ENCODE measurements at regions not wholly inside any gene's neighbourhood (a gene's known extent, or its start where the extent isn't known, plus 50 kb on each side); places are given as distances from the start of the nearest gene placed in this dataset.
"Not testable (repeated sequence)": the region's sequence is repeated elsewhere in the genome, so short reads cannot be mapped to it uniquely, and the experiment has no call there.

DNA sequence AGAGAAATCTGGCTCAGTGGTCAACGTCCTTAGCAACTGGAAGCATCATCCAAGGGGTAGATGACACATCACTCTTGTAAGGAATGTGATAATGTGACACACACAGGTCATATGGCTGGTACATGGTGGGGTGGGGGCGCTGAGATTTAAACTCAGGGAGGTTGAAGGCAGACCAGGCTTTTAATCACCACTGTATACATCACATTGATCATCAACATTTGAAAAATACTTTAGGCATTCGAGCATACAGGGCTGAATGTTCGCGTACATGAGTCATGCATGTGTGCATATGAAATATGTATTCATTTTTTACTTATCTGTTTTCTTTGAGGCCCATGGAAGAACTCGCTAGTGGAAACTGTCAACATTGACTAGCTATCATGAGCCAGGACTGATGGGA is 976.4 kb downstream of the VRK1 start:
- no peak for DNase-seq

DNA sequence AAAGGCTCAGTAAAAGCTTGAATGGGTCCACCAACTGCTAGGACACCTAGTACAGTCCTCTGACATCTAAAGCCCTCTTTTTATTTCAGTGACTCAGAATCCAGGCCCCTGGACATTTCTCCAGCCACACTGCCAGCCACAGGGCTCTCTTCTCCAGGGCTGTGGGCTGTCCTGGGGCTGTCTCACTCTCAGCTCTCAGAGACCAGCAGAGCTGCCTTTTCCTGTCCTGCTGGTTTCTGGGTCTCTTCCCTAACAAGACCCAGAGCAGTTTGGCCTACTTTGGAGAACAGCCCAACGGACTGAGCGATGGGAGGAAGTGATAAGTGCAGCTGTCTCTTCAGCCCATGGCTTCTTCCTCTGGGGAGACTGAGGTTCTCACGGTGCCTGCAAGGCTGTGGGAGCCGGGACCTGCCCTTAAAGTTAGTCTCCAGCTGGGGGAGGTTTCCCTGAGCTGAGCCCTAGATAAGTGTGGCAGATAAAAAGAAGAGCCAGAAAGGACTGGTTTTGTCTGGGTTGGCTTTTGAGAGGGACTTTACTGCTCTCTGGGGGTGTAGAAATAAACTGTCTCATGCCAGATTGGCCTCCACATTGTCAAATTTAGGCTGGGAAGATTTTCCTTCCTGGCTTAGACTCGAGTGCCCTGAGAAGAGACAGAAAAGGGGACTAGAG is 979.8 kb downstream of the VRK1 start:
- DNase-seq, result no peak

DNA sequence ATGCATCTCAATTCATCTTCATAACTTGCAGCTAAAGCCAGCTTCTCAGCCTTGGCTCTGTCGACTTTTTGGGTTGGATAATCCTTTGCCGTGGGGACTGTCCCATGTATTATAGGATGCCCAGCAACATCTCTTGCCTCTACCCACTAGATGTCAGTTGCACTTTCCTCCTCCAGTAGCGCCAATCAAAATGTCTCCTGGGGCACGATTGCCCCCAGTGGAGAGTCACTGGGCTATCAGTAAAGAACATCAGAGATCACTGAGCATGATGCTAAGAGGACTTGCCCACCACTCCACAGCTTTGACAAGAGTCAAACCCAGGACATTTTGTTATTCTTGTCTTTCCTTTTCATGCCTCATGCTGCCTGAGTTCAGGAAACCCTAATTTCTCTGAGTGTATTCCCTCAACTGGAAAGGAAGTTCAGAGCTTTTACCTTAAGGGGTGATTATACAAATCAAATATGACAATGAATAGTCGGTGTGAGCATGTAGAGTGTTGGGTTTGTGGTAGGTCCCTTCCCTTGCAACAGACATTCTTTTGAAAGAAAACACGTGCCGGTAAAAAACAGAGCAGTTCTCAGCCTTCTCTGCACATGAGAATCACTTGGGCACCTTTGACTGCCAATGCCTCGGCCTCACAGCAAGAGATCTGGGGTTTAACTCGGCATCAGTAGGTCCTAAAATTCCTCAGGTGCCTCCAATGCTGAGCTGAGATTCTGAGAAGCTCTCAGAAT is 980.6 kb downstream of the VRK1 start:
- no peak for DNase-seq

DNA sequence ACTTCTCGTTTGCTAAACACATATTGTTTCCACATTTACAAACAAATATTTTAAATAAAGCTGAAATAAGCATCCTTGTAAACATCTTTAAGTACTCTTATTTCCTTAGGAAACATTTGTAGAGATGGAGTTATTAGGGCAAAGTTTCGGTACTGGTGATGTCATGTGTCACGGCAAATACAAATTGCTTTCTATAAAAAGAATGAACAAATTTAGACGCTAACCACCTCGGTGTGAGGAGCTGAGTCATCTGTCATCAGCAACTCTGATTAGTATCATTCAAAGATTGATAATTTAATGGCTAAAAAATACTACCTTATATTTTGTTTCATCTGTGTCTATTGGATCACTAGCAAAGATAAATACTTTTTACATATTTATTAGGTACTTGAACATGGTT is 982.0 kb downstream of the VRK1 start:
- DNase-seq, result no peak

DNA sequence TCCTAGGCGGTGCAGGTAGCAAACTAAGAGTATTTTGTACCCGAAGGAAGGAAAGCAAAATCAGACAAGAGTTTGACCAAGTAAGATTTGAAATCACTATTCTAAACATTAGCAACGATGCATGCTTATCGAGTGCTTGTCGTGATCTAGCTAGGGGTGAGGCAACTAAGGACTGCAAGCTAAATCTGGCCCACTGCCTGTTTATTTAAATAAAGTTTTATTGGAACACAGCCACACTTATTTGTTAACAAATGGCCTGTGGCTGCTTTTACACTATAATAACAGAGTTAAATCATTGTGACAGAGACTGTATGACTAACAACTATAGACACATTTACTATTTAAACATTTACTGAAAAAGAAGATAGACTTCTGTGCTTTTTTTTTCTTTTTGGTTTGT is 983.6 kb downstream of the VRK1 start:
- DNase-seq, result no peak

DNA sequence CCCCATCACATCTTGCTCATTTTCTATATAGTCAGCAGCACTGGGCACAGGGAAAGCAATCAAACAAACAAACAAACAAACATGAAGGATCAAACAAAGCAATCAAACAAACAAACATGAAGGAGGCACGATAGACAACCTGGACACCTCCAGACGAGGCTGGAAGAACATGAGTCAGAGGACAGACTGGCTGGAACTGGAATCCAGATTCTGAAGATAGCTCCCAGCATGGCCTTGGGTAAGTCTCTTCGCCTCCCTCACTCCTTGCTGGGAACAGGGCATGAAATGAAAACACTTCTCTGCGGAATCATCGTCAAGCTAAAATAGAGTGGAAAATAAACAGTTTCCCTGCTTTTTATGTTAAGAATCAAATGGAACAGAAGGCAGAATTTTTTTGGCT is 984.8 kb downstream of the VRK1 start:
- DNase-seq, result no peak

DNA sequence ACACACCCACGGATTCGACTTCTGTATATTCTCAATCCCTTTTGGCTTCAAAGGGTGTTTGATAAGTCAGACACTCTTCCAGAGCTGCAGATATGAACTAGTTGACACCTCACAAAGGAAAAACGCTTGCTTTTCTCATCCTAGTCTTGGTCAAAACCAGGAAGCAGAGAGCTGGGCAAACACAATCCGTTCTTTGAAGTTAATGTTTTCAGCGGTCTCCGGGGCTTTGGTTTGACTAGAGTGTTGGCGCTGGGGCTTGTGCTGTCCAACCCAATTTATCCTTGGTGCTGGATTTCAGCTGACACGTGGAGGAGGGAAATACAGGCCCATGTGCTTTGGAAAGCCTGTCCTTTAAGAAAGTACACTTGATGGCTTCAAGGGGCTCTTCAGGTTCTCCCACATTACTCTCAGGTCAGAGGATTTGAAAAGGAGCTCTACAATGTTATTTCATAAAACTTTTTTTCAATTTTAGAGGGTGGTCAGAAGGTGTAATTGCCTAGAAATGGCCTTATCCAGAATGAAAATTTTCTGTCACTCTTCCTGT is 985.8 kb downstream of the VRK1 start:
- DNase-seq, result no peak

DNA sequence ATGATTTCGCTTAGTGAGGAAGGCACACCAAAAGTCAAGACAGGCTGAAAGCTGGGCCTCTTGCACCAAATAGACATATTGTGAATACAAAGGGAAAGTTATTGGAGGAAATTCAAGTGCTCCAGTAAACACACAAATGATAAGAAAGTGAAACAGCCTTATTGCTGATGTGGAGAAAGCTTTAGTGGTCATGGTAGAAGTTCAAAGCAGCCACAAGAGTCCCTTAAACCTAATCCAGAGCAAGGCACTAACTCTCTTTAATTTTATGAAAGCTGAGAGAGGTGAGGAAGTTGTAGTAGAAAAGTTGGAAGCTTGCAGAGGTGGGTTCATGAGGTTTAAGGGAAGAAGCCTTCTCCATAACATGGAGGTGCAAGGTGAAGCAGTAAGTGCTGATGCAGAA is 988.3 kb downstream of the VRK1 start:
- no peak for DNase-seq

DNA sequence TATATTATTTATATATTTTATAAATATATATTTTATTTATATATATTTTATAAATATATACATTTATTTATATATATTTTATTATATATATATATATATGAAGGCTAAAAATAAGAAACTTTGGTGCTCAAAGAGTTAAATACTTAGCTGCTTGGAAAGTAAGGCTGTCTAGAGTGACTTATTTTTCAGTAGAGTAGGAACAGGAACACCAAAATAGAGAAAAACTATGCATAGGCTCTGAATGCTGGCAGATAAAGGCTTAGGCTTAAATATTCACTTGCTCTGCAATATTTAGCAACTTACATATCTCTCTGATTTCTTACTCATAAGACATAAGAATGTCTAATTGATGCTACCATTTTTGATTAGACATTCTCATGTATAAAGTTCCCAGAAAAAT is 991.2 kb downstream of the VRK1 start:
- DNase-seq, result no peak

DNA sequence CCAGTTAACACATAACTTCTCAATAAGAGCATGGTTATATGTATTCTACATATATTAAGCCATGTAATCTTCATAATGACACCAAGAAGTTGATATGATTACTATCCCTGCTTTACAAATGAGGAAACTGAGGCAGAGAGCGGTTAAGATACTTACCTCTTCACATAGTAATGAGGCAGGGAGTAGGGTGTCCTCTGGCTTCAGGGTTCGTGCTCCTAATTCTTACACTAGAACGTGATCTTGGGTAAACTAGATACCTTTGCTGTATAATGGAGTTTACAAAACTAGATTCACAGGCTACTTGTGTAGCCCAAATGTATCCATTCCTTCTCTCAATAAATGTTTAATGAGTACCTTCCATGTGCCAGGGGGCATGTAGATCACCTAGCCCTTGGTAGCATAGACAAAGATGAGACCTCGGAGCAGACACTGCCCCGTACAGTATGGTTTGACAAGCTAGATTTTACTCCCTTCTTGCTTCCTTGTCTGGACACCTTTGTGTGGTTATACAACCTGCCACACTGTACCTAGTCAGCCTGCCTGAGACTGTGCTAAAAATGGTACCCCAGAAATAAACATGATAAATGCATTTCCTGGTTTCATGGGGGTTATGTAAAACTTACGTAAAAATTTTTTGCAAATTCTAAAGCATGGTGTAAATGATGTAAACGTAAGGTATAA is 991.8 kb downstream of the VRK1 start:
- no peak for DNase-seq

DNA sequence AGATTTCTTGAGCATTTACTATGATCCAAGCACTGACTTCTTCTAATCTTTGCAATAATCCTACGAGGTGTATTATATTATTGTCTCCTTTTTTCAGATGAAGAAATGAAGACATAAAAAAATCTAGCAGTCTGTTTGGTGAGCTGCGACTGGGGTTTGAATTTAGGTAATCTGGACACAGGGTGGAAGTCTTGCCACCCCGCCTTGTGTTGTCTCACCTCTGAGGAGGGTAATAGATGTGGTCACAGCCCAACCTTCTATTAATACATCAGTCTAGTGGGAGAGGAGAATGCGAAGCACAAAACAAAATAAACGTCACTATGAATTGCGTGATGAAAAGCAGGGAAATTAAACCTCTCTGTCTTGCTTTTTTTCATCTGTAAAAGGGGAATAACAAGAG is 993.9 kb downstream of the VRK1 start:
- no peak for DNase-seq

DNA sequence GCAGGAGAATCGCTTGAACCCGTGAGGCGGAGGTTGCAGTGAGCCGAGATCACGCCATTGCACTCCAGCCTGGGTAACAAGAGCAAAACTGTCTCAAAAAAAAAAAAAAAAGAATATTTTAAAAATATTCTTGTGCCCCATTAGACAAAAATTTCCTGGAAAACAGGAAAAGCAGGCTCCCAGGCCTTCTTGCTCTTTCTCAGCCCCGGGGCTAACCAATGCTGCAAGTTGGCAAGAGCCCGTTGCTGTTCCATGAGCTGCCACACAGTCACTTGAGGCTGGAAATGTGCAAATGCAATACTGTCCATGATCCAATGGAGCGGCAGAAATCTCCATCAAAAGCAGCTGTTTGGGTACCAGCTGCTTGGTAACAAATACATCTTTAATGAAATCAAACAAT is 994.7 kb downstream of the VRK1 start:
- no peak for DNase-seq

DNA sequence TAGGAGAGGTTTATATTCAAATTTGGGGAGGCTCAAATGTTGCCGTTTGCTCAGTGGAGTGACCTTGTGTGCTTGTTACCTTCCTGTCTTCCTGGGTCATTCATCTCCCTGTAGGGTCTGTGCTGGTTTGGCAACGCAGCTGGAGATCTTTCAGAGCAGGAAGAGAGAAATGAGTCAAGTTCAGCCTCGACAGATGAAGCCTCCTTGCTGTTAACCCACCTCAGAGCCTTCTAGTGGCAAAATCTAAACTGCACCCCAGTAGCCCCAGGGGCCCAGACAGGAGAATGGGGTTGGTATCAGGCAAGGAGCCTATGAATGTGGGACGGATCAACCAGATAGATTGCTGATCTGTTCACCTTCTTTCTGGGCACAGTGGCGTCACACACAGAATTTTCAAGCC is 999.3 kb downstream of the VRK1 start:
- DNase-seq, result no peak

DNA sequence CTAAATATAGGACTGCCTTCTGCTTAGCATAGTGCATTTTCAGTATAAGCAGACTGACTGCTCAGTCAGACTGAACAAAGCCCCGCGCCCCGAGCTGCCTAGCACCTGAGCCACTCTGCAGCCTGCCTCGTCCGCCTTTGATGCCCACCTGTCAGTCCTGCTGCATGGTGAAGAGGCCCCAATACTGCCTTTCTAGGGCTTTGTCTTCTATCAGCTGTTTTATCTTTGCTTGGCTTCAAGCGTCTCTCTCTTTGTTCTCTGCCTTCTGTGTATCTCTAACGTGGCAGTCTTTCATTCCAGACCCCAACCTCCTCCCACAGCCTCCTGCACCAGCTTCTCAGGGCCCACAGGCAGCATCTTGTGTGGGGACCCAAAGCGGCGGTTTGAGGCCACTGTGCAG is 1001.0 kb downstream of the VRK1 start:
- no peak for DNase-seq

DNA sequence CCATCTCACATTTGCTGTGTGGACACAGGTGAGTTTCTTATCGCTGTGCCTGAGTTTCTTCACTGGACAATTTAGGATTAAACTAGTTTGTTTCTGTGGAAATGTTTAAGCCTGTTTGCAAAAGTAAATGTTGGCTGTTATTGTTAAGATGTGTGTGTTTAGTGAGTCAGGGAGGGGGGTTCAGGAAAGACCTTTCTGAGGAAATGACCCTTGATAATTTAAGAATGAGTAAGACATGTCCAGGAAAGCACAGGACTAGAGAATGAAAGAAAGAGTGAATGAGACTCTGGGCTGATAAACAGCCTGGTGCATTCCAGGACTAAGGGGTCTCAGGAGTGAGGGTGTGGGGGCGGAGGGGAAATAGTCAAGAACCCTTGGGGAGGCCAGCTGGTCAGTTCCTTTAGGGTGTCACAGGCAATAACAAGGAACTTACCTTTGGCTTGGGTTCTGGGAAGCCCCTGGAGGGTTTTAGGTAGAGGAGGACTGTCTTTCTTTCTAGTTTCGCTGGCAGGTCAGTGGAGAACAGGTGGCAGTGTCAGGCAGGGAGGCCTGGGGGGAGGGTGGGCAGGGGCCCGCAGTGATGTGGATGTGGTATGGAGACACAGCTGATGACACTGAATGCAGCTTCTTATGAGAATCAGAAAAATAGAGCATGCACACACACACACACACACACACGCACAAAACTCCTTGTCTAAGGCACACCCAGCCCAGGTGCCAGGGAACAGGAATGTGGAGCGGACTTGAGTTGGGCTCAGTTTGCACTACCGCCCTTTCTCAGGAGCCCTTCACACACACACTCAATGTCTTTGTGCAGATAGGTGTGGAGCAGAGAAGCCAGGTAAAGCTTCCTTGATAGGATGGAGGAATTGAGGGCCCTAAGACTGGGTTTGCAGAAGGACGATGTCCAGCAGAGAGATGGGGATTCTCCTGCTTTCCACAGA is 1005.5 kb downstream of the VRK1 start:
- DNase-seq, result no peak

DNA sequence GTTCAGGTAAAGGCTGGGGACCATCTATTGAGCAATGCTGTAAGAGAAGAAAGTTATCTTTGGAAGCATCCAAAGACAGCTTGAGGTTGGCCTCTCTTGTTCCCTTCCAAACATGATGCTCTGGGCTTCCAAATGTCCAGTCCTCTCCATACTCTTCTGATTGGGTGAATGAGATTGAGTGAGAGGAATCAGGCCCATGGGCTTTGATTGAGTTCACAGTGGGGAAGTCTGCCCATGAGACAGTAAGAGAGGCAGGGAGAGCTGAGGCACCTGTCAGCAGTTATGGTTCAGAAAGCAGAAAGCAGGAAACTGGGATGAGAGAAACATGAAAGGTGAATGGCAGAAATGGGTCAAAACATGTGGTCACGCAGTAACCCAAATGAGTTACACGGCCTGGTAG is 1006.9 kb downstream of the VRK1 start:
- DNase-seq, result no peak

DNA sequence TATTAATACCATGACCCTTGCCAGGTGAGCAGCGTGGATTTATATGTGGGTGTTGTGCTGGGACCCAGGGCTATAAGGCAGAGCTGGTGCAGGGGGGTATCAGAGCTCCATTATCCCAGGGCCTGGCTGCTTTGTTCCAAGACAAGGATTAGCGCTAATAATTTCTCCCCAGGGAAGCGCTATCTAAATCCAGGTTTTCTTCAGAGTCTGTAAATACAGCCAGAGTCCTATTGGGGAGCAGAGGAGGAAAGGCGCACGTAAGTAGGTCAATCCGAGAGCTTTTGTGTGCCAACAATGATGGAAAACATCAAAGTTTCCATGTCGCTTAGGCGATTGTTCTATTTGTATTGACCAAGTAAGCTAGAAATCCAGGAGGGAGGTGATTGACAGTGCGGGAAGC is 1009.7 kb downstream of the VRK1 start:
- no peak for DNase-seq

DNA sequence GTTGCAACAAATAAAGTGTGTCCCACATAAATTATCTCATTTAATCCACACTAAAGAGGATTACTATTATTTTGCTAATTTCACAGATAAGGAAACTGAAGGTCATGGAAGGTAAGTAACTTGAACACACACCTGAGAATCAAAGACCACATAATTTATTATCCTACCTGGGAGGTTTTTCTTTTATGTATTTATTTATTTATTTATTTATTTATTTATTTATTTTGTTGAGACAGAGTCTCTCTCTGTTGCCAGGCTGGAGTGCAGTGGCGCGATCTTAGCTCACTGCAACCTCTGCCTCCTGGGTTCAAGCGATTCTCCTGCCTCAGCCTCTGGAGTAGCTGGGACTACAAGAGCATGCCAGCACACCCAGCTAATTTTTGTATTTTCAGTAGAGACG is 1011.4 kb downstream of the VRK1 start:
- DNase-seq, result not testable (repeated sequence)

DNA sequence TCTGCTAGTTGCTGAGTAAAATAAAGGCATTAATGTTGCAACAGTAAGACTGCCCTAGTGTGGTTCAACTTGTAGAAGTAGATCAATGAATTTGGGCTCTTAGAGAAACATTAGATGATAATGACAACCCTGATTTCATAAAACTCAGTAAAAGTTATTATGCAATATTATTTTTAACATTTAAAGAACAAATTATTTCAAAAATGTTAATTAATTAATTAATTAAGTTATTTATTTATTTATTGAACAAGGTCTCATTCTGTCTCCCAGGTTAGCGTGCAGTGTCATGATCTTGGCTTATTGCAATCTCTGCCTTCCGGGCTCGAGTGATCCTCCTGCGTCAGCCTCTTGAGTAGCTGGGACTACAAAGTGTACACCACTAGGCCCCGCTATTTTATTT is 1016.4 kb downstream of the VRK1 start:
- no peak for DNase-seq

DNA sequence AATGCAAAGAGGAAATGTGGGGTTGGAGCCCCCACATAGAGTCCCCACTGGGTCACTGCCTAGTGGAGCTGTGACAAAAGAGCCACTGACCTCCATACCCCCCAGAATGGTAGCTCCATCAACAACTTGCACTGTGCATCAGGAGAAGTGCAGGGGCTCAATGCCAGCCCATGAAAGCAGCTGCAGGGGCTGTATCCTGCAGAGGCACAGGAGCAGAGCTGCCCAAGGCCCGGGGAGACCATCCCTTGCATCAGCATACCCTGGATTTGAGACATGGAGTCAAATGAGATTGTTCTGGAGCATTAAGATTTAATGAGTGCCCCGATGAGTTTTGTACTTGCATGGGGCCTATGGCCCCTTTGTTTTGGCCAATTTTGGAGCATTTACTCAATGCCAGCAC is 1023.6 kb downstream of the VRK1 start:
- DNase-seq, result no peak

DNA sequence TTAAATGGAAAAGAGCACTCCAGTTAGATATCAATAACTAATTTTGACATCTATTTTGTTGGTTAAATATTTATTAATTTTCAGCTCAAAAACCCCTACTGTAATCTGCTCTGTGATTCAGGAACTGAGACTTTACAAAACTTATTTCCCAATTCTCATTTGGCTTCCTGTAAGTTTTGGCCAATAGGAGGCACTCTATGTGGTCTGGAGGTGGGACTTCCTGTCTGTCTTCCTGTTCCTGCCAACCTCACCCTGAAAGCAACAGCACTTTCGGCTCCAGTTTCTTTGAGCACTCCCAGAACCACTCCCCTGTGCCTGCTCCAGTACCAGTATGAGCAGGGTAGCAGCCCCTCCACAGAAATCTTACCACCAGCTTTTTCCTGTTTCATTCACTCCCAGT is 1027.0 kb downstream of the VRK1 start:
- DNase-seq, result no peak

DNA sequence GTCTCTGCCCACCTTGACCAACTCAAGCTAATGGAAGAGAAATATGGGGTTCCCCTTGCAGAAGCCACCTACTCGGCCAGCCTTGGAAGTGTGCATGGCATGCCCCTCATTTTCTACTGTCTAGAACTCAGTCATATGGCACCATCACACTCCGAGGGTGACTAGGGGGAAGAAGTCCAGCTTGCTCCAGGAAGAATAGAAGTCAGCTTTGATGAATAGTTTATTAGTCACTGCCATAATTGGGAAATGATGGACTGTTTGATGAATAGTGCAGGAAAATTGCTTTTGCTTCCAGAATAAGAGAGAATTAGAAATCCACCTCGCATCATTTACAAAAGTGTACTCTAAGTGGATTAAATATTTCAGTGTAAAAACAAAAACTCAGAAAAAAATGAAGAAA is 1030.6 kb downstream of the VRK1 start:
- DNase-seq, result no peak

DNA sequence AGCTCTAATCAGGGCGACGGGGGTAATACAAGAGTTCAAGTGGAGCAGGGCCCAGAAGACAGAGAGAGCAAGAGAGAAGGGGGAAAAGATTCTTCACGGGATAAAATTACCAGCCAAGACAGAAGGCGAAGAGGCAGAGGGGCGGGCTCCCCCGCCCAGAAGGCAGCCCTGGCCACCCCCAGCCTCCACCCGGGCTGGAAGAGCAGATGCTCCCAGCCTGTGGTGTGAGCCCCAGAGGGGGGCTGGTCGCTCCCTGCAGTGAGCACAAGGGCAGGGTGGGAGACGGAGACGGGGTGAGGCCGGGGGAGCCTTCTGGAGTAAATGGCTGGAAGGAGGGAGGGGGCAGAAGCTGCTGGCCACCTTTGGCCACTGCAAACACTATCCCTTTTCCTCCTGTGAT is 1035.6 kb downstream of the VRK1 start:
- no peak for DNase-seq

Measured in fibroblast of upper back skin (primary cell).